Activated T-cell treated with anti-CD3 and anti-CD28 coated beads for 24 hours (primary cell): ENCODE measurements at regions not wholly inside any gene's neighbourhood (a gene's known extent, or its start where the extent isn't known, plus 50 kb on each side); places are given as distances from the start of the nearest gene placed in this dataset.
"Not testable (repeated sequence)": the region's sequence is repeated elsewhere in the genome, so short reads cannot be mapped to it uniquely, and the experiment has no call there.

Experiments
- DNase-seq: peaks from one replicate; pipeline ENCODE4 v3.0.0-alpha.2; 2020; ENCODE audit warnings: low read depth

GRCh38 chr2:205865056-205865455 is 182.8 kb downstream of the NRP2 start:
- DNase-seq: no peak

- no peak for DNase-seq
Measured at GRCh38 chr2:205864491-205864890, 182.2 kb downstream of the NRP2 start.

- not testable (repeated sequence) for DNase-seq
Measured at GRCh38 chr2:205862761-205863160, 180.5 kb downstream of the NRP2 start.

GRCh38 chr2:205860885-205861284 is 178.6 kb downstream of the NRP2 start:
- no peak for DNase-seq

- no peak for DNase-seq
Measured at GRCh38 chr2:205860181-205860580, 177.9 kb downstream of the NRP2 start.

- DNase-seq: no peak
Measured at GRCh38 chr2:205858881-205859441, 176.7 kb downstream of the NRP2 start.

- DNase-seq: no peak
Measured at GRCh38 chr2:205858275-205858674, 176.0 kb downstream of the NRP2 start.

GRCh38 chr2:205857520-205858237 is 175.4 kb downstream of the NRP2 start:
- DNase-seq: no peak

GRCh38 chr2:205852457-205852856 is 170.2 kb downstream of the NRP2 start:
- DNase-seq: no peak

- no peak for DNase-seq
Measured at GRCh38 chr2:205850611-205851010, 168.3 kb downstream of the NRP2 start.

GRCh38 chr2:205850132-205850531 is 167.8 kb downstream of the NRP2 start:
- DNase-seq: no peak

- DNase-seq: no peak
Measured at GRCh38 chr2:205849136-205849535, 166.8 kb downstream of the NRP2 start.

- no peak for DNase-seq
Measured at GRCh38 chr2:205848601-205849000, 166.3 kb downstream of the NRP2 start.
